HG02642 (cell line): ENCODE measurements at regions not wholly inside any gene's neighbourhood (a gene's known extent, or its start where the extent isn't known, plus 50 kb on each side); places are given as distances from the start of the nearest gene placed in this dataset.

Experiments used
- ATAC-seq: cut with Tn5 transposase; IDR thresholded peaks from one replicate; pipeline ENCODE4 v1.9.1; 2021; ENCODE audit warnings: mild to moderate bottlenecking; ENCODE audit not compliant: unreplicated experiment, poor library complexity

DNA sequence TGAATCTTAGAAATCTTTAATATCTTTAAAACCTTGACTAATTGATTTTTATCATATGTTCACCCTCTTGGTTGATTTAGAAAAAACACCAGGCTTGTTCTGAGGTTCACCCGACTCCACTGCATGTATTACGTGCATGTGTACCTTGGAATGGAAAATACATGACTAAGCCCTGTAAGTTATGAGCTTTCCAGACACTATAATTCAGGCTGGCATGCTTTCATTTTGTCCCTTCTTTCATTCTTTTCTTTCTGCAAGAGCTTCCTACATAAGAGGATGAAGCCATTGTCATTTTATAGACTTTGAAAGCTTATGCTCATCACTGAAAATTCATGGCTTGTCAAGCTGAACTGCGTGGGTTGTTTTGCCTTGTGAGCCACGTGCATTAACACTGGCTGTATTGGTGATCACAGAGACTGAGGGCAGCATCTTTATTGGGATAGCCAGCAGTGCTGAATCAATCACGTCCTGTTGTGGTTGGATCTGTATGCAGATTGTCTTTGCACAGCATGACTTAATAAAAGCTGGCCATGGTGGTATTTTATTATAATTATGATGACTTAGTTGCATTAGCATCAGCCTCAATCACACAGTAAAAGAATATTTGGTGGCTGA, 141.9 kb downstream of the SLIT2 start:
- ATAC-seq: no peak

DNA sequence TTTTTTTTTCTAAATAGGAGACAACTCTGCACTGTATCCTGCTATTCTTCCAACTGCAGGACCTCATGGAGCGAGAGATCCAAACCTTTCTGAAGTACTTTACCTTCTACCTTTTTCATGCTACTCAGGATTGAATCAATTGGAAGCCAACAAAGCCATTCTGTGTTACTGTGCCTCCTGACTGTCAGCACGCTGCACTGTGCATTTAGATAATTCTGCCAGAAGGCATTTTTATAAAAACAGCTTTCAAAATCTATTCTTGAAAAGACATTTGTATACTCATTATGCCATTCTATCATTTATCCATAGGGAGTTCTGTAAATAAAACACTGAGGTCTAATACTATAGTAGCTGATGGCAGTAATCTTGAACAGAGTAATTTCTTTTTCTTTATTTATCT, 142.8 kb downstream of the SLIT2 start:
- ATAC-seq: no peak

DNA sequence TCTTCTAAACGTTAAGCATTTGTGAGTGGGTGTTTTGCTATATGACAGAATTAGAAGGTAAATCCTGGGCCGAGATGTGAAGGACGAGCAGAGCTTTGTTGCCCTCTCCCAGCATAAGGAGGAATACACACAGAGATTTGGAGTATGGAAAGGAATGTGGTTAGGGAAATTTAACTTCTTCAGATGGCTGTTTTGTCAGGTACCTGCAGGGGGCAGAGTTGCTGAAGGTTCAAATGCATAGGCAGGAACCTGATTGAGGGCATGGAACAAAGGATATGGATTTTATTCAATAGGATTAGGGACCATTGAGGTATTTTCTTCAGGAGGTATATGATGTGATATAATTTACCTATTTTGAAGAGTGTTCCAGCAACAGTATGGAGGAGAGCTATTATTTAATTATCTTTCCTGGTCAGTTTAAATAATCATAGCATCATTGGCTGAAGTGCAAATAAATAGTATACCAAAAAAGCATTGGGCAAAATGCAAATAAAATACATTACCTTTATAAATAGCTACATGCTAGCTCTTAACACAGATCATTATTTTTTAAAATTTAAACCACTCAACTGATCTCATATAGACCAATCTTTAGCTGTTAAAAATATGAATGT, 143.6 kb downstream of the SLIT2 start:
- peak; percentile 79 for ATAC-seq

DNA sequence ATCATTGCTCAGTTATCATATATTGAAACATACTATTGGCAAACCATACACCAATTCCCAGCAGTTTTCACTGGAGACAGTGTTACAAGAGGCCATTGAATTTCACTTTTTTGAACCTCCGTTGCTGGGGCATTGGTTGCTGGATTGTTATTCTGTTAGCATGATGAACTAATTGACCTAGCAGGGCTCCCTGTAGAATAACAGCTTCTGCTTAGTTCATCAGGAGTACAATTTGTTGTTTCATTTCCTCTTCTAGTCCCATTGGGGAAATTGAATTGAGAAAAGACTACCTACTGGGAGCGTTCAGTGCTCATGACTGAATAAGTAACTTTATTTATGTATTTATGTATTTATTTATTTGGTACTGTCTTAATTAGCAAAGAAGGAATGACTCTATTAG, 151.6 kb downstream of the SLIT2 start:
- no peak for ATAC-seq

DNA sequence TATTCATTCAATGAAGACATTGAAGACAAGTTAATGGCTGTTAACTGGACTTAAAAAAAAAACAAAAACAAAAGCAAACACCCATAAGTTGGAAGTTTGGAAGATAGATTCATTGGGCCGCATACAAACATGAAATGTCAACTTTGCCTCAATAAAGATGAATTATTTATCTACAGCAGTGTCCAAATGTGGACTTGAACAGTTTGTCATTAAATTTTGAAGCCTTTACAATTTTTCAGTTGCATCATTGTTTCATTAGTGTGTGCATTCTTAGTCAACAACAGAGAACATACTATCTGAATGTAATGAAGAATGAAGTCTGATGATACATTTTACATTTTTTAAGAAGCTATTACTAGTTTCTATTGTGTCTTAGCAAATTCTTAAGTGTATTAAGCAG, 152.1 kb downstream of the SLIT2 start:
- ATAC-seq: no peak

DNA sequence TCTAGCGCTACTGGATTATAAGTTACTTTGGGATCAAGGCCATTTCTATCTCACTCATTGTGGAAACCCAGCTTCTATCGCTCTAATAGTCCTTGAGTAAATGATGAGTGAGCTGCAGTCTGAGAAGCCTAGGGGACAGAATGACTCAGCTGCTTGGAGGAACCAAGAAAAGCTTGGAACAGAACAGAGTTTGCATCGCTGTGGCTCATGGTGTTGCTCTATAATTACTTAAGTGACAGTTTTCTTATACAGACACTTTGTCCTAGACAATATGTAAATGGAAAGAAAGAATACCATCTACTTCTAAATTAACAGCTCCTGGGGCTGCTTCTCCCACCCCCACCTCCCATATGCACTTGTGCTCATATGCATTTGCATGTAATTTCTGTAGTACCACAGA, 156.9 kb downstream of the SLIT2 start:
- no peak for ATAC-seq

DNA sequence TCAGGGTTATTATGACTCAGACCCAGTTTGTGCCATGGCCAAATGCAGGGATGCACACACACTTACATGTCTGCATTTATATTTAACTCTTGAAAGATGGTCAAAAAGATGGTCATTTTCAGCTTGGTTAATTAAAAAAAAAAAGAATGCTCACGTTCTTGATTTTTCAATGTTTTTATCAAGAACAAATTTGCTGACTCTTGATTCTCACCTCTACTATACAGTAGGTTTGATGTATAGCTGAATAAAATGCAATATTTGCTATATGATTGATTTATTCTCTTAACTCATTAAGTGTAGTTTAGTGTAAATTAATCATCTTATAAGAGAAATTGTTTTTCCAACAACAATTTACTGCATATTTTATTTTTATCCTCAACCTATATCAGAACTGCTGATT, 160.4 kb downstream of the SLIT2 start:
- ATAC-seq: no peak

DNA sequence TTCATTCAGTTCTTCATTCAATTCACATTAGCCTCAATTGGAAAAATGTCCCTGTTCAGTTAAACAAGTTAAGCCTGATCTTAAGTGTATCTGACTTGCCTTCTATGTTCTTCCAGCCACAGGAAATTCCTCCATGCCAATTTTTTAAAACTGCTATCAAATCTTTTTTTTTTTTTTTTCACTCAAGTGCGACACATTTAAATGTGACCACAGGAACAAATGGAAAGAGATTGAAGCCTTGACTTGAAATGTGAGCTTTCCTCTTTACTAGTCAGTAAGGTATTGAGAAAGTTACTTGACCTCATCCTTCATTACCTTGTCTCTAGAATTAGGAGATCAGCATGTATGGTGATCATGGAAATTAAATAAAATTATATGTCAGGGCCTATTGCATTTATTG, 165.1 kb downstream of the SLIT2 start:
- ATAC-seq: no peak

DNA sequence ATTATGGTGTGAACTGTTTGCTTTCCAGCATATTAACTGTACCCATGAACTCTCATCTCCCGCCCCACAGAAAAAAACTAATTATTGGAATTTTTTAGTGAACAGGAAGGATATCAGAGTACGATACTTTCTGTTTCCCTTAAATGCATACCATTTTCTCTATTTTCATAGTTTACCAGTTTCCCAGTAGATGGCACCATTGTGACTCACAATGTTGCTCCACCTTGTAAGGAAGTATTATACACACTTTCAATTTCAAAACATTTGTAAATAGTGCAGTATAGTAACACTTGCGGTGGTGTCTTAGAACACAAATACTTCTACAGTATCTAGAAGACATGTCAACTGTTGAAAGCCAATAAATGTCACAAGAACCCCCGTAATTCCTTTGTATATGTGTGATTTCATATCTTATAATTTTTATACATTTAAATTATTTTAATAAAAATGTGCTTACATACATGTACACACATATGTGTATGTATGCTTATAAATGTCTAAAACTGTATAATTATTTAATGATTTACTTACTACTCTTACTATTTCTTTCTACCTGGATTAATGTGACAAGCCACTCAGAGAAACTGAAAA, 167.3 kb downstream of the SLIT2 start:
- peak; percentile 95 for ATAC-seq

DNA sequence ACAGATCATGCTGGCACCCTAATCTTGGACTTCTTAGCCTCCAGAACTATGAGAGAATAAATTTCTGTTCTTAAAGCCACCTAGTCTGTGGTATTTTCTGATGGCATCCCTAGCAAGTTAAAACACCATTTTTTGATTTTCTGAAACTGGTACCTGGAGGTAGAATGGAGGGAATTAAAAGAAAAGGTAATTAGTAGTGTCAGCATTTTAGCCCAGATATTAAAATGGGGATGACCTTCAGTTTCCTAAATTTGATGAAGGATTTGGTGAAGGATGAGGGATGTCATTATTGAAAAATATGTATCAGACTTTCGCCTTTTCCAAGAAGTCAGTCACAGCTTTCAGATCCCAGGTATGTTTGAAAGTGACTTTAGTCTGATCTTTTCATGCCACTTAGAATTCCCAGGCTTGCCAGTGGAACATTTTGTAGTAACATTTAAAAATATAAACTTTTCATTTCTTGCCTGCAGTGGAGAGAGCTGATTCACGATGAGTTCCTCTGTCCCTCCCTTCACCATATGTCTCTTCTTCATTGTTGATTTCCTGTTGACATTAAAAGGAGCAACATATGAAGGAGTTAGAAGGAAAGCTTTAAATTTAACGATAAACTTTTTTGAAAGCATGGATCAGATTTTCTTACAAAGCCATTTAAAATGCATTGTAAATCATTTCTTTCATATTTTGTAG, 169.4 kb downstream of the SLIT2 start:
- ATAC-seq: no peak

DNA sequence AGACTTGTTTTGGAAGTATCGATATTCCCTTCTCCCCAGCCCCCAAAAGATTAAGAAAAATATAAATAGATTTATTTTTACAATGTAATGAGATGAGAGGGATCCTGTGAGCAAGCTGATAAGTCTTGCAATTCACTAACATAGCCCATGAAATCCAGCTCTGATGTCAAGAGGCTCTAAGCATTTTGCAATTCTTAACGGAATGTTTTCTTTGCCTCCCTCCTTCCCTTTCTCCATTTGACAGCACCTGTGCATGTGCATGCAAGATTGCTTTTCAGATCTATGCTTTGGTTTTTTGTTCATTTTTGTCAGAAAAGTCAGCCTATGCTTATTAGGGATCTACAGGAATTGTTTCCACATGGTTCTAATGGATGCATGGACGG, 169.9 kb downstream of the SLIT2 start:
- ATAC-seq: no peak

DNA sequence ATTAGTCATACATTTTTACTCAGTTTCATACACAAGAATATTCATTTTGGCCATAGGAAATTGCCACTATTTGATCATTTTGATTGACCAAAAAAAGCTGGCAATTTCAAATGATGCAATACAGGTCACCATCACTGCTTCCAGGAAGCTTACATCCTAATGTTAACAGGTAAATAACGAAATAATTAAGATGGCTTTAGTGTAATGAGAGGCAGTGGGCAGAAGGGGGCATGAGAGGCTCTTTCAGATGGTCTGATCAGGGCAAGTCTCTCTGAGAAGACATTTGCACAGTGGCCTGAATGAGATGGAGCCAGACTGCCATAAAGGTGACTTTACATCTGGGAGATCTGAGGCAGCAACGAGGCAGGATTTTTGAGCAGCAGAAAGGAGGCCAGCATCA, 170.7 kb downstream of the SLIT2 start:
- peak; percentile 81 for ATAC-seq

DNA sequence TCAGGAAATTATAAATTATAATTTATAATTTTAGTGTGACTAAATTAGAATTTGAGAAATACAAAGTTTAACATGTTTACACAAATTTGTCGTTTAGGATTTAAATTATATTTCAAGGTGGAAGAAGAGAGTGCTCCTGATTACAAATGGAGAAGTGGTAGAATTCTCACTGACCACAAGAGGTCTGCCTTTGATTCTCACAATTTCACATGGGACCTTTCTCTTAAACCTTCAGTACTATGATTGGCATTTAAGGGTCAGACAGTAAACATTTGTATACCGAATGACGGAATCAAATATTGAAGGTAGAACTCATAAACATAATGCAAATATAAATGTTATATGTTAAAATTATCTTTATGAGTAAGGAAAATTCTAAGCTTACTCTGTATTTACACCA, 171.7 kb downstream of the SLIT2 start:
- ATAC-seq: no peak

DNA sequence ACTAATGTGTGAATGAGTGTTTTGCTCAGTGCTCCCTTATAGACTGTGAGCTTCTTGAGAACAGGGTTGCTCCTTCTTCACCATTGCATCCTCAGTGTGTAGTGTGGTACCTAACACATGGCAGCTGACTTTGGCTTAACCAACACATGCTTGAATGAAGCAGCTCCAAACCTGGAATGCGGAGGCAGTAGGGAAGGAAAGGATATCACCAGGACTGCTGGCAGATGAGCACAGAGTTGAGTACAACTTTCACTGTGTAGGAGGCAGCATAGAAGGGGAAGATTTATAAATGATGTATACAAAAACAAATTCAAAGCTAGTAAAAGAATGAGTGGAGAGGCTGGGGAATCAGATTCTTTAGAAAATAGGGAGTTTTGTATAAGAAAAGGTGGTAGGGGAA, 174.3 kb downstream of the SLIT2 start:
- no peak for ATAC-seq

DNA sequence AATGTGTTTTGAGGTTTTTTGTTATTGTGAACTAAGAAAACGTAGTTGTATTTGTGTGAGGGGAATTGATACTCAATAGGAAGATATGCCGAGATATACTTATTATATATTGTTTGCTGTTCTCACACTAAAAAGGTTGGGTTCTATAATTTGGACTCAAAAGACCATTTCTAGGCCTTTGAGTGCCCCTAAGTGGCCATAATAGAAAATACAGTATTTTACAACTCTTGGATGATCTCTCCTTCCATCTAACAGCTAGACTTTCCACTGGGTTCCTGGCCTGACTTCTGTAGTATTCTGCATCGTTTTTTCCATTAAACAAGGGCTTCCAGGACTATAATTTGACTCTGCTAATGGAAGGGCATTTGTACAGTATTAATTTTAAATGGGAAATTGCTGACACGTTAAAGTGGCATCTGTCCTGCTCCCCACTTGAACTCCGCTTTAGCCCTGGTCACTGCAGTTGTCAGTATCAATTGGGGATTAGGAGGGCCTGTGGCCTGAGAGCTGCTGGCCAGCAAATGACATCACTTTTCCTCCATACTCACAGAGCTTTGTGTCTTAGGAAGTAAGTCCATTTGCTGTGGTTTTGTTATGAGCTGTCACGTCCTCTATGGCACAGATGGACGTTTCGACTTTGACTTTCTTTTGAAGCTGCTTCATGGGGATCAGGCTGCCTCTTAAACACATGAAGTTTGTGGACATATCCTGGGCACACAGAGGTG, 176.9 kb downstream of the SLIT2 start:
- ATAC-seq: no peak

DNA sequence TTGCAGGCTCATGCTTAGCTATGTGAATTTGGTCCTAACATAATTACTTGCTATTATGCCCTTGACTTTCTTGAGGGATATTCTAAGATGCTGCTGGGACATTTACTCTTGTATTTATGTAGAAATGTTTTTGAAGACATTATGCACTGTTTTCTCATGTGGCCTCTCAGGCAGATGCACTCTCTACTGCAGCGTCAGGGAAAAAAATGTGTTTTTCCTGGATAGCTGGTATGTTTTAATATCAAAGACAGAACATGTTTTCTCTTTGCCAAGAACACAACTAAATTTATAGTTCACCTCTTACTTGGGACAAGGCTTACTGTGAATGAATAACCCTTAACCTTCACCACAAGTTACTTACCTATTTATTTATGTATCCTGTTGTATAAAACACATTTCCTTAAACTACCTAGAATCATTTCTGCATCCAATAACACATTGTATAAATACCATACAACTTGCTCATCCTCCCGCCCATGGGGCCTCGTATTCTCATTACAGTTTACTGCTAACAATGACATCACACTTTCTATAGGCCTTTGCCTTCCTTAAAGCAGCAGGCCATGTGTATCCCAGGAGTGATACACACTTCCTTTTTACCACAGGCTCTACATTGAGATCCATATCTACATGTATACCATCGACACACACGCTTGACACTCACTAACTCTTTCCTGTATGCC, 178.7 kb downstream of the SLIT2 start:
- ATAC-seq: no peak

DNA sequence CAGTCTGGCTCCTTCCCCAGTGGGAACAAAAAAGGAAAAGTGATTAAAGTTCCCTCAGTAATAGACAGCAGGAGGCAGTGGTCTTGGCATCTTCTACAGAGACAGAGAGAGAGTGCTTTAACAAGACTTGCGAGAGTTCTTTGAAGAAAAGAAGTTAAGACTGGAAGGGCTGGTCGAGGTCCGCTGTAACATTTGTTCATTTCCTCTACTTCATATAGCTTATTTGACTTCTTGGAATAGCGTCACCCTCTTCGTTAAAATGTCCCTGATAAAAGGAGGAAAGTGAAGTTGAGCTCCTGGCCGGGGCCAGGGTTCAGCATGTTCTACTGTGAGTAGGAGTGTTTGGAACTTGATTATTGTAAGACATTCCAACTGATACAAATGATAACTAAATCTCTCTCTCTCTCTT, 179.8 kb downstream of the SLIT2 start:
- no peak for ATAC-seq

DNA sequence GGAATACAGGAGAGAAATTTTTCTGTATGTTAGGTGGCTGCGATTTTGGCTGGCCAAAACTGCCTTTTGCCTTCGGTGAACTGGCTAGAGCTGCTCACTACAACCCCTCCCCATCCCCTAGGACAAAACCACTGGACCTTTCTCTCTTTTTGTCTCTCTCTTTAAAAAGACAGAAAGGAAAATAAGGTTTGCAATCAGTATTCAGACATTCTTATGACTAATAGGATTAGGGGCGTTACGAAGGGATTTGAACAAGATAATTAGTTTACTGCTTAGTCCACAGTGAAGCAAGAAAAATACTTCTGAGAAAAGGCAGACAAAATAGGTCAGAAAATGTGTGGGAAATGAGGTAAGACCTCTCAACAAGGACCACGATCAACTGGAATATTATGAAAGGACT, 180.4 kb downstream of the SLIT2 start:
- ATAC-seq: no peak

DNA sequence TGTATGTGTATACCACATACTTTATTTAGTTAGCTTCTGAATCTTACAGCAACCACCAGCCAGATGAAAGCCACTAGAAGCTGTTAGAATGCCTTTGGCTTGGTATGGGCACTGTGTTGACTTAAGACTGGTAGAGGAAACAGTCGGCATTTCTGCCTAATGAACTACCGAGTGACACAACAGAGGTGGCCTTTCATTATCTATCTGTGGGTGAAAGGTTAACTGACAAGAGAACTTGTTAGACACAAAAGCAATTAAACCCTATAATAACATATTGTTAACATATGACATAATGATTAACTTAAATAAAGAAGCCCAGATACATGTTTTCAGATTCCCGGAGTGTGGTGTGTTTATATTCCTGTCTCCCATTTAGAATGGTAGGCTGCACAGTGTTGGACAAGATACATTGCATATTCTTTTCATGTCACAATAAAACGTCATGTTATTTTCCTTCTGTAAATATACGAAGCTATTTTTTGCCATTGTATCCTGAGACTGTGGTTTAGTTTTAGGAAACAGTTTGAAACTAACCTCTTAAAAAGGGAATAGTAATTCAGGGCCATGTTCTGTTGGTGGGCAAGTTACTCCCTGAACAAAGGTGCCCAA, 181.5 kb downstream of the SLIT2 start:
- no peak for ATAC-seq

DNA sequence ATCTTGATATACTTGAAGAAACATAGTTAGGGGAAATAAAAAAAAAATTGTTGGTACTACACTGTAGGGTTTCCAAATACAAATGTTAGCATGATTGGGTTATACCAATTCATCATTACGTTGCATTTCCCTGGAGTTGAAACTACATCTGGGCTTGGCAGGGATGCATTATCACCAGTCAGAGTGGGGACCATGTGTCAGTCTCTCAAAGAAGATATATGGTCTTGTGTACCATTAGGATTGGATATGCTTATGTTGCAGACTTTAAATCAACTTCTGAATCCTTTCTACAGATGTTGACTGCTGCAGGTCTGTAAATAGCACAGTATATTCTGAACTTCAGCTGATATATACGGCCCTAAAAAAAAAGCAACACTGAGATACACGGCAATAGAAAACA, 188.5 kb downstream of the SLIT2 start:
- ATAC-seq: no peak
